ENCODE measurements at regions not wholly inside any gene's neighbourhood (a gene's known extent, or its start where the extent isn't known, plus 50 kb on each side); places are given as distances from the start of the nearest gene placed in this dataset.

- DNase-seq, result no peak
Measured at GRCh38 chr10:4371691-4372295, 454.2 kb upstream of the AKR1E2 start.

DNA sequence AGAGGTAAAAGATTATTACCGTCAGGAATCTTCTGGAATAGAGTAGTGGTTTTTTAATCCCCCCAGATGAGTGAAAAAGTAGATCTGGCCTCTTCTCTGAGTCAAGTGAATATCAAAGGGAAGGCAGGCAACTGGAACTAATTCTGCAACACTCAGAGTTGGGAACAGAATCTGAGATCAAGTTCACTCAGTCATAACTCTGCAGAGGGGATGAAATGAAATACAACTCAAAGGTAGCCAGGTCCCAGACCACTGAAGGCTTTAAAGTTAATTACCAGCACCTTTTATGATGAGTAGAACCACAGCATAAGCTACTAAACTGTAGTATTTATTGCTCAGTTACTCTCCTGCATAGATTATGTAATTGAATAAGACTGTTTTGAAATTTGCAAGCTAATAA is 455.6 kb upstream of the AKR1E2 start:
- no peak for DNase-seq

DNA sequence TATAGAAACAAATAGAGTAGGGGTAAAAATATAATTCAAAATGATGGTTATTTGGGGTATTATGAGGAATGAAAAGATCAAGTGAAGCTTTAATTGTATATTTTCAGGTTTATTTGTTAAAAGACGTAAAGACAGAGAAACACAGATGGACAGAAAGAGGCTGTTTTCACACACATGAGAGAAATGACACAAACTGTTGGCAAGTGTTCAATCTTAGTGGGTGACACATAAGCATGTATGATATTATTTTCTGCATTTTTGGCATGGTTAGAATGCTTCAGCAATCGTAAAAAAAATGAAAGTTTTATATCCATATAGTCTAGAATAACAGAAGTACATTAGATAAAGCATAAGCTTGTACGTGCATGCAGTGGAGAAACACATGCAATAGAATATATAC is 464.4 kb upstream of the AKR1E2 start:
- DNase-seq, result no peak

GRCh38 chr10:4359003-4359402 is 467.0 kb upstream of the AKR1E2 start:
- DNase-seq, result no peak

- DNase-seq, result no peak
Measured at GRCh38 chr10:4357911-4358310, 468.1 kb upstream of the AKR1E2 start.

DNA sequence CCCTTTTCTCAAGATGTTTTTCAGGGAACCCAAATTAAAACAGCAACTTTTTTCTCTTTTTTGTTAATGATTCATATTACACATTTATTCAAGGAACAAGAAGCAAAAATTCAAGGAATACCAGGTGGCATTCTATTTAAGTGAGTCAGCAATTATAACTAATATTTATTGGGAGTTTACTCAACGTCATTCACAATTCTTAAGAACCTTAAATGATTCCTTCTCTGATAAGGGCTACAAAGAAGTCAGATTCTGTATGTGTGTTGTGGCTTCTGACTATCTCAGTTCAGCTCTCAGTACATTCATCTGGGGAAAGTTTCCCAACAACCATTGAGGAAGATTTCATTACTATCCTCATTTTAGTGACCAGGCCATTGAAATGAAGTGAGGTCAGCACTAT is 470.7 kb upstream of the AKR1E2 start:
- no peak for DNase-seq

DNA sequence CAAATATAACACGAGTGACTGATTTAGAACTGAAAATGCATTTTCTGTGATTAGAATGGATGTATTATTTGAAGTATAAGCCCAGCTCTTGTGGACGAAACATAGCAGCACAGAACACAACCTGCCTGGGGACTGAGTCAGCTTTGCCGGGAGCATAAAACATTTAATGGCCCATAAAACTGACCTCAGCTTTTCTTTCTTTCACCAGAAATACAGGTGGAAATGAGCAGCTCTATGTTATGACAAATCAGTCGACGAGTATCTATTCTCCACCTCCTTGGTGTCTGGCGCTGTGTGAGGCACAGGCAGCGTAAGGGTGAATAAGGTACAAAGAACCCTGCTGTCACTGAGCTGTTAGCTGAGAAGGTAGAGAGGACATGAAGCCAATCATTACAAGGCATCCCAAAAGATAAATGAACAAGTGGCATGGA is 471.6 kb upstream of the AKR1E2 start:
- DNase-seq, result no peak

GRCh38 chr10:4353964-4354363 is 472.0 kb upstream of the AKR1E2 start:
- DNase-seq, result no peak

DNA sequence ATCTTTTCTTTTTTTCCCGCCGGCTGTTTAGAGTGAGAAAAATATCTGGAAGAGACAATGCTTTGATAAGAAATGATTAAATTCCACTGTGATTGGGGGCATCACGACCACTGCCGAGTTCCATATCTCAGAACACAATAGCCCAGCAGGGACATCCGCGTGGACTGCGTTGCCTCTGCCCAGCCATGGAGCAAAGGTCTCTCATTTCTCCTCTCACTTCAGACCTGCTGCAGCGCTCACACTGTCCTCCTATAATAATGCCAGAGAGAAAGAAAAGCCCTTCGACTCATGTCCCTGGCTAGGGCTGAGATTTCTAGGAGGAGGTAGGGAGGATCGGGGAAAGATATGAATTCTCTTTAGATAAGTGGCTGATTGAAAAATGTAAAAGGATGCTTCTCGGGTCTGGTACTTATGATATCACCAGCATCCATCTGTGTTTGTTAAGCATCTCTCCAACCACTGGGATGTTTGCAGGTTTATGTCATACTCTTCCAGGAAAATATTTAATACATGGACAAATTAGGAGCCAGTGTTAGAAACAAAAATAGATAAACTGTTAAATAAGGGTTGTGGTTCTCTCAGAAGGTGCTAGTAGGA is 472.9 kb upstream of the AKR1E2 start:
- DNase-seq, result no peak

- no peak for DNase-seq
Measured at GRCh38 chr10:4352414-4352961, 473.5 kb upstream of the AKR1E2 start.

GRCh38 chr10:4351723-4352413 is 474.1 kb upstream of the AKR1E2 start:
- no peak for DNase-seq

DNA sequence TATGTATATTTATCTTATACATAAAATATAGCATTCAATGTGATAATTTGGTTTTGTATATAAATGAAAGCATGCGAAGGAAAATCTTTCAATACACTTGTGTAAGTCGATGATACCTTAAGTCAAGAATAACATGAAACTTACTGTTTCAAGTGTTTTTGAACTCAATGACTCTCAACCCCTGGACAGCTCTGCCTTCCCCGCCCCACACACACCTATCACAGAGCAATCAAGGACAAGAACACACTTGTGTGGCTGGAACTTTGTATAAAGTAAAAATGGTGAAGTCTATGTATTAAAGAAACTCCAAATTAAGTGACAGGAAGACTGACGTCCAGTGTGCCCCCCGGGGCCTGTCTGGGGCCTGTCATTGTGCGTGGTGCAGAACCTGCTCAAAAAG is 478.6 kb upstream of the AKR1E2 start:
- DNase-seq, result no peak

GRCh38 chr10:4345877-4346646 is 479.9 kb upstream of the AKR1E2 start:
- DNase-seq, result no peak

DNA sequence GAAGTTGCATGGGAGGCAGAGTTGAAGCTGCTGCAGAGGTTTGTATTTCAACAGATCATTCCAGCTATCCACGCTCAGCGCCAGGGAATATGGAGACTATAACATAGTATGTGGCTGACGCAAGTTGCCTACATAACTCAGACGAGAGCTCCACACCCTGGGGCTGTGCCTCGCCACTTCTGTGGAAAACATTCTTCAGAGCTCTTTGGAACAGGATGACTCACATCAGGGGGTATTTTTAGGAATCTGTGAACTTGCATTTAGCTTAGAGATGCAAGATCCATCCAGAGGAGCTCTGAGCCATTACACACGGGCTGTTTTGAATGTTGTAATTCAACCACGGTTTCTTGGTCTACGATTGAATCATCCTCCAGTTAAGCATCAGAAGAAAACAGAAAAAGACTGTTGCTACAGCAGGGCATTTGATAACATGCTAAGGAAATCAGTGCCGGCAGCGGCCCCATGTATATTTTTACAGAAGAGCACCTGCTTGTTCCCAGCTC is 481.5 kb upstream of the AKR1E2 start:
- DNase-seq, result no peak

DNA sequence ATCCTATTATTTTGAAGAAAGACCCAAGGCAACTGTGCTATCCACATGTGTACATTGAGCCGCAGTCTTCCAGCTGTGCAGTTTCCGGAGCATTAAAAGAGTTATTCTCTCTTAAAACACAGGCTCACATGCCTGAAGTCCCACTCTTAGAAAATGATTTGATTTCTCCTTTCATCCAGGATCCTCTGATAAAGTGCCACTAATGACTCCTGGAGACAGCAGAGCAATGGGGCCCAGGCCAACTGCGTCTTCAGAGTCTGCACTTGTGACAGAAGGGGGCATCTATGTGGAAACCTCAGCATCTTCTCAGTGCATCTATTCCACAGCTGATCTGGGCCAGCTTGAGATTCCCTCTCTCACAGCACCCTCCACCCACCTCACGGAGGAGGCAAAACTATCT is 482.1 kb upstream of the AKR1E2 start:
- no peak for DNase-seq

DNA sequence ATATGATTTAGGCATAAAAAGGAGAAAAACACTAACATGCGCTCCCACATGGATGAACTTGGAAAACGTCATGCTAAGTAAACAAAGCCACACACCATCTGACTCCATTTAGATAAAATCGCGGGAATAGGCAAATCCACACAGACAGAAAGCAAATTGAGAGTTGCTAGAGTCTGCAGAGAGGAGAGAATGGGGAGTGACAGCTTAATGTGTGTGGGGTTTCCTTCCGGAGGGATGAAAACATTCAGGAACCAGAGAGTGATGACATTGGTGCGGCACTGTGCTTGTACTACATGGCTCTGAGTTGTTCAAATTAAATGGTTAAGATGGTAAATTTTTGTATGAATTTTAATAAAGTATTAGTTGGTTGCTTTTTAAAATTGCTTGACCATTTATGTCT is 482.9 kb upstream of the AKR1E2 start:
- DNase-seq, result no peak

DNA sequence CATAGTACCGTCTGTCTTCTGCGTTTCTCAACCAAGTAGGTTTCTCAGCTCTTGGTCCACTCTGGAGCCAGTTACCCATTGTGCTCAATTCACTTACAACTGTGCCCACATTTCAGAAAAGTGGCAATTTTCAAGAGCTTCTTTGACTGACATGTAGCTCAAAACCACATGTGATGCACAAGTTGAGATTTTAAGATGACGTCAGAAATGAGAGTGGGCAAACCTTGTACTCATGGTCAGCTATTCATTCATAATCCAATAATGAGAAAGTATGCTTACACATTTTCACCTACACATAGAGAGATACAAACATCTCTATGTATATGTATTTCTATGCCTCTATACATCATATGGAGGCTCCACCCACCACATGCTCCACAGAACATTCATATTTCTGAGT is 487.2 kb upstream of the AKR1E2 start:
- DNase-seq, result no peak

DNA sequence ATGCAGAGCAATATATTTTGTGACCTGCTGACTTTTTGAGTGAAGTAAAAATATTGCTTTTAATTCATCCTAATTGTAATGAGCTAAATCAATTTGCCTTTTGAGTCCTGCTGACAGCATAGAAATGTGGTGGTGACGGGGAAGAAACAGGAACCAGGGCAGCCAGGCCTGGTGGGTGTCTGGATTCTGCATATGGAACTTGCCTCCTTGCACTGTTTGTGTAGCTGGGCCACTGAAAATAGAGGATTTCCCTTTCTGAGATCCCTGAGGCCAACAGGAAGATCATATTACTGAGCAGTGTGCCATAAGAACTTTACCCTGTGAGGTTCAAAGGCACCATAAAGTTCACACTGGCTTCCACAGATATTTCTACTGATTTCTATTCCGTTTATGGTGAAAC is 488.4 kb upstream of the AKR1E2 start:
- no peak for DNase-seq

DNA sequence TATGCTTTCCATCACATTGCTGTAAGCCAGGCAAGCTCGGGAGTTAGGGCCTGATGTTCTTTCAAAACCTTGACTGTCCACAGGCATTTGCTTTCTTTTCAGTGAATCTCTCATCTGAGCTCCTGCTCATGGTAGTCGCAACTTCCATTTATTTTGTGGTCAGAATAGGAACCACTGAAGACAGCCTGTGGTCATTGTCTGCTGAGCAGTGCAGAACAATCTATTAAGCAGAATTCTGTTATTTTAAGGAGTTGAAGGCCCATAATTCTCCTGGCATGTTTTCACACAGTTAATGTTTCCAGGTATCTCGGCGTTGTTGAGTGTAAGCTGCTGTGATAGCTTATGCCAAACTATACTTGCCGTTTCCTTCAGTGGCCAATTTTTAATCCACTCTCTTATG is 491.1 kb upstream of the AKR1E2 start:
- DNase-seq, result no peak

GRCh38 chr10:4334015-4334414 is 492.0 kb upstream of the AKR1E2 start:
- no peak for DNase-seq

- no peak for DNase-seq
Measured at GRCh38 chr10:4333459-4333894, 492.5 kb upstream of the AKR1E2 start.

DNA sequence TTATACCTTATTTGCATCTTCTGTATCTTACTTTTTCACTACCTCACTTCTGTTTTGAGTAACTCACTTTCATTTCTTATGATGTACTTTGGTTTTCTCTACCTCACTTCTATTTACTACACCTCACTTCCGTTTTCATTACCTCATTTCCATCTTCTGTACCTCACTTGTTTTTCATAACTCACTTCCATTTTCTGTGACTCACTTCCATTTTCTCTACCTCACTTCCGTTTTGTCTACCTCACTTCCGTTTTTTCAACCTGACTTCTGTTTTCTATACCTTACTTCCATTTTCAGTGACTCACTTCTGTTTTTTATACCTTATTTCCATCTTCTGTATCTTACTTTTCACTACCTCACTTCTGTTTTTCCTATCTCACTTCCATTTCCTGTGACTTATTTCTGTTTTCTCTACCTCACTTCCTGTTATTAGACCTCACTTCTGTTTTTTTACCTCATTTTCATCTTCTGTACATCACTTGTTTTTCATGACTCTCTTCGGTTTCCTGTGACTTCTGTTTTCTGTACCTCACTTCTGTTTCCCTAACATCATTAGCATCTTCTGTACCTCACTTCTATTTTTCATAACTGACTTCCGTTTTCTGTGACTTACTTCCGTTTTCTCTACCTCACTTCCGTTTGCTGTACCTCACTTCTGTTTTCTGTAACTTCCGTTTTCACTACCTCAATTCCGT is 493.1 kb upstream of the AKR1E2 start:
- no peak for DNase-seq

DNA sequence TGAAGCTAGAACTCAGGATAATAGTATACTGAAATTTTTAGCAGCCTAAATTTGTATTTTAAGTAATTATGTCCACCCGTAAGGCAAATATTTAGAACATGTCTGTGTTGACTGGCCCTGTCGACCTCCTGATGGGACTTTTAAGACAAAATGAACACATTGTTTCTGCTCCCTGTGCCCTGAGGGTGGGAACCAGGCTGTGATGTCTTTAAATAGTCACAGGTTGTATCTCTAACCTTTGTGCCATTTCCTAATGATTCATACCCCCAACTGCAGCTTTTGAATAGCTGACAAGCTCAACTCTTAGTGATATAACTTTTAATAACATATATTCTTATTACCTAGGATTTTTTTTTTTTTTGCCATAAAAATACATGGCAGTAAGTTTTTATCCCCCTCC is 494.9 kb upstream of the AKR1E2 start:
- DNase-seq, result no peak

All from DMS79 treated with DMSO at 0.1 percent for 48 hours (cell line).